RWPE2 (cell line): ENCODE measurements at regions not wholly inside any gene's neighbourhood (a gene's known extent, or its start where the extent isn't known, plus 50 kb on each side); places are given as distances from the start of the nearest gene placed in this dataset.

Experiments used
- ATAC-seq: fragments of 200-7000 bp; cut with Tn5 transposase; 3 replicates; pipeline ENCODE4 v1.9.1; 2021; ENCODE audit warnings: low read depth
- DNase-seq: peaks from one replicate; pipeline ENCODE4 v3.0.0-alpha.2; 2020; ENCODE audit warnings: low spot score
- H3K27ac ChIP-seq: fragments of 450-650 bp; 2 replicates; pipeline ENCODE4 v1.5.1; 2017; ENCODE audit warnings: mild to moderate bottlenecking; ENCODE audit not compliant: poor library complexity, severe bottlenecking
- H3K27me3 ChIP-seq: fragments of 250-450 bp; sonication (Bioruptor Pico); 2 replicates; pipeline ENCODE4 v1.5.1; 2021; ENCODE audit warnings: mild to moderate bottlenecking, moderate library complexity; ENCODE audit not compliant: insufficient read depth, poor library complexity, severe bottlenecking
- H3K36me3 ChIP-seq: fragments of 250-450 bp; sonication (Bioruptor Pico); 2 replicates; pipeline ENCODE4 v1.5.1; 2020; ENCODE audit warnings: low read depth, mild to moderate bottlenecking, moderate library complexity
- H3K4me1 ChIP-seq: fragments of 250-450 bp; sonication (Bioruptor Pico); 2 replicates; pipeline ENCODE4 v1.5.1; 2021; ENCODE audit warnings: mild to moderate bottlenecking, moderate library complexity; ENCODE audit not compliant: insufficient read depth, poor library complexity, severe bottlenecking
- H3K4me3 ChIP-seq: fragments of 250-450 bp; sonication (Bioruptor Pico); 2 replicates; pipeline ENCODE4 v1.5.1; 2021; ENCODE audit warnings: mild to moderate bottlenecking, moderate library complexity; ENCODE audit not compliant: severe bottlenecking
- H3K9me3 ChIP-seq: fragments of 250-450 bp; sonication (Bioruptor Pico); 2 replicates; pipeline ENCODE4 v1.5.1; 2021; ENCODE audit warnings: mild to moderate bottlenecking, moderate library complexity; ENCODE audit not compliant: severe bottlenecking
- TF ChIP-seq, protein P1 (sequence below): fragments of 450-650 bp; IDR thresholded peaks from one replicate; pipeline ENCODE4 v1.5.1; 2017; ENCODE audit warnings: mild to moderate bottlenecking, moderate library complexity; ENCODE audit not compliant: poor library complexity, severe bottlenecking

DNA sequence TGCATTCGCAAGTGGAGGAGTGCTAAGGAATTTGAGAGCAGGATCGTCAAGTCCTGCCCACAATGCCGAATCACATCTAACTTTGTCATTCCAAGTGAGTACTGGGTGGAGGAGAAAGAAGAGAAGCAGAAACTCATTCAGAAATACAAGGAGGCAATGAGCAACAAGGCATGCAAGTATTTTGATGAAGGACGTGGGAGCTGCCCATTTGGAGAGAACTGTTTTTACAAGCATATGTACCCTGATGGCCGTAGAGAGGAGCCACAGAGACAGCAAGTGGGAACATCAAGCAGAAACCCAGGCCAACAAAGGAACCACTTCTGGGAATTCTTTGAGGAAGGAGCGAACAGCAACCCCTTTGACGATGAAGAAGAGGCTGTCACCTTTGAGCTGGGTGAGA lies 100.2 kb upstream of the MED14 start:
- DNase-seq (no peak), ATAC-seq (no peak)
- H3K4me1 ChIP-seq: no peaks in the 10 kb centered on the region
- no peaks in the 10 kb centered on the region for H3K36me3 ChIP-seq
- H3K9me3 ChIP-seq: no peaks in the 10 kb centered on the region
- no peak overlapping the region for H3K4me3 ChIP-seq
- no peak overlapping the region for H3K27ac ChIP-seq
- no peaks in the 10 kb centered on the region for H3K27me3 ChIP-seq
- TF ChIP-seq, protein P1, sequence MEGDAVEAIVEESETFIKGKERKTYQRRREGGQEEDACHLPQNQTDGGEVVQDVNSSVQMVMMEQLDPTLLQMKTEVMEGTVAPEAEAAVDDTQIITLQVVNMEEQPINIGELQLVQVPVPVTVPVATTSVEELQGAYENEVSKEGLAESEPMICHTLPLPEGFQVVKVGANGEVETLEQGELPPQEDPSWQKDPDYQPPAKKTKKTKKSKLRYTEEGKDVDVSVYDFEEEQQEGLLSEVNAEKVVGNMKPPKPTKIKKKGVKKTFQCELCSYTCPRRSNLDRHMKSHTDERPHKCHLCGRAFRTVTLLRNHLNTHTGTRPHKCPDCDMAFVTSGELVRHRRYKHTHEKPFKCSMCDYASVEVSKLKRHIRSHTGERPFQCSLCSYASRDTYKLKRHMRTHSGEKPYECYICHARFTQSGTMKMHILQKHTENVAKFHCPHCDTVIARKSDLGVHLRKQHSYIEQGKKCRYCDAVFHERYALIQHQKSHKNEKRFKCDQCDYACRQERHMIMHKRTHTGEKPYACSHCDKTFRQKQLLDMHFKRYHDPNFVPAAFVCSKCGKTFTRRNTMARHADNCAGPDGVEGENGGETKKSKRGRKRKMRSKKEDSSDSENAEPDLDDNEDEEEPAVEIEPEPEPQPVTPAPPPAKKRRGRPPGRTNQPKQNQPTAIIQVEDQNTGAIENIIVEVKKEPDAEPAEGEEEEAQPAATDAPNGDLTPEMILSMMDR: no peak

DNA sequence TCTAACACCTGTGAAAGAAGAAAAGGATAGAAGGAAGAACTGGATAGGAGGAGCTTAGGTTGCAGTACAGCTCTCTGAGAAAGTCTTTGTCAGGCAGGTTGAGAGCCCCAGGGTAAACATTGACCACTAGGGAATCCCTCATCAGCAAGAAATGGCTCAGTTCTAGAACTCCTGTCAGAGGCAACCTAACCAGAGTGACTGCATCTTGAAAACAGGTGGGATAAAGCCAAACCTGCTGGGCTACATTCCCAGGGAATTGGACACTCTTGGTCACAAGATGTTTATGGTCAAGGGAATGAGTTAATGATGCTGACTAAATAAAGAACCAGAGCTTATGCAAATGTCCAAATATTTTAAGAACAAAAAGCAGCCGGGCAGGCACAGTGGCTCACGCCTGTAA lies 108.3 kb upstream of the MED14 start:
- TF ChIP-seq, protein P1: no peak
- H3K27ac ChIP-seq: no peak overlapping the region
- no peaks in the 10 kb centered on the region for H3K4me1 ChIP-seq
- H3K27me3 ChIP-seq: no peaks in the 10 kb centered on the region
- DNase-seq (no peak), ATAC-seq (no peak)
- no peaks in the 10 kb centered on the region for H3K36me3 ChIP-seq
- no peaks in the 10 kb centered on the region for H3K9me3 ChIP-seq
- H3K4me3 ChIP-seq: no peak overlapping the region

DNA sequence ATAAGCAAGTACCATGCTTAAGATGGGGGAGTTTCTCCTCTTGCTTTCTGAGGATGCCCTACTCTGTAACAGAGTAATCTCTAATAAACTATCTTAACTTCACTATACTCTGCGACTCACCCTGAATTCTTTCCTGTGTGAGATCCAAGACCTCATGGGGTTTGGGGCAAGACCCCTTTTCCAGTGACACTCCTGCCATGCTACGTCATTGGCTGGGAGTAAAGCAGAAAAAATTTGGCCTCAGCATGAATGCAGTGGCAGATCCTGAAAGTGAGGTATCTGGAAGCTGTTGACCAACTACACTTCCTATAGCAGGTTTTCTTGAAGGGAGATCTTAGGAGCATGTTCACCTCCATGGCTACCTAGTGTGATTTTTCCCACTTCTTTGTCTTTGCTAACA lies 109.1 kb upstream of the MED14 start:
- Histone ChIP-seq H3K4me1 (no peaks in the 10 kb centered on the region), H3K27ac (no peak overlapping the region), H3K27me3 (no peaks in the 10 kb centered on the region), H3K9me3 (no peaks in the 10 kb centered on the region), H3K4me3 (no peak overlapping the region), H3K36me3 (no peaks in the 10 kb centered on the region)
- ATAC-seq (no peak), DNase-seq (no peak)
- TF ChIP-seq, protein P1: no peak

DNA sequence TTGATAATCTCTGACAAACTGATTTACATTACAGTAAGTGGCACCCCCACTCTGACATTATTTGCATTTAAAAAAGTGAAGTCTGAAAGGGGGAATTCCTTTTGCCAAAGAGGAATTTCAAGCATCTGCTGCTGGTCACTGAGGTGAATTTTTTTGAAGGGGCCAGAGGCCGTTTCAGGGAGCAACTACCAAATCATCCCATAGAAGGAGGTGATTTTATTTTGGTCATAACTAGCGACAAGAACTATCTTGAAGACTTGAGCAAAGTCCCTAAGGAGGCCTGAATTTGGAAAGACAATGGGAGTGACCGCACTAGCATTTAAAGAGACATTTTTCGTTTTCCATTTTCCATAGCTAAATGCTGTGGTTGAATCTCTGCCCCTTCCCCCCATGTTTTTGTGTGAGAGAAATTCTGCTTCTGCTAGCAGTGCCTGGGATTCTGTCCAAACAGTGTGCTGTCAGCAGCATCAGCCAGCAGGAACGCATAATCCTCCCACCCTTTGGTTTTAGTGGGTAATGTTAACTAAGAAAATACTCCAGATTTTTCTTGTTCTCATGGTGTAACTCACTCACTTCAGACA lies 110.1 kb upstream of the MED14 start:
- Histone ChIP-seq H3K27me3 (no peaks in the 10 kb centered on the region), H3K36me3 (no peaks in the 10 kb centered on the region), H3K27ac (no peak overlapping the region), H3K4me3 (no peak overlapping the region), H3K4me1 (no peaks in the 10 kb centered on the region), H3K9me3 (no peaks in the 10 kb centered on the region)
- no peak for ATAC-seq
- TF ChIP-seq, protein P1: no peak
- DNase-seq: no peak

DNA sequence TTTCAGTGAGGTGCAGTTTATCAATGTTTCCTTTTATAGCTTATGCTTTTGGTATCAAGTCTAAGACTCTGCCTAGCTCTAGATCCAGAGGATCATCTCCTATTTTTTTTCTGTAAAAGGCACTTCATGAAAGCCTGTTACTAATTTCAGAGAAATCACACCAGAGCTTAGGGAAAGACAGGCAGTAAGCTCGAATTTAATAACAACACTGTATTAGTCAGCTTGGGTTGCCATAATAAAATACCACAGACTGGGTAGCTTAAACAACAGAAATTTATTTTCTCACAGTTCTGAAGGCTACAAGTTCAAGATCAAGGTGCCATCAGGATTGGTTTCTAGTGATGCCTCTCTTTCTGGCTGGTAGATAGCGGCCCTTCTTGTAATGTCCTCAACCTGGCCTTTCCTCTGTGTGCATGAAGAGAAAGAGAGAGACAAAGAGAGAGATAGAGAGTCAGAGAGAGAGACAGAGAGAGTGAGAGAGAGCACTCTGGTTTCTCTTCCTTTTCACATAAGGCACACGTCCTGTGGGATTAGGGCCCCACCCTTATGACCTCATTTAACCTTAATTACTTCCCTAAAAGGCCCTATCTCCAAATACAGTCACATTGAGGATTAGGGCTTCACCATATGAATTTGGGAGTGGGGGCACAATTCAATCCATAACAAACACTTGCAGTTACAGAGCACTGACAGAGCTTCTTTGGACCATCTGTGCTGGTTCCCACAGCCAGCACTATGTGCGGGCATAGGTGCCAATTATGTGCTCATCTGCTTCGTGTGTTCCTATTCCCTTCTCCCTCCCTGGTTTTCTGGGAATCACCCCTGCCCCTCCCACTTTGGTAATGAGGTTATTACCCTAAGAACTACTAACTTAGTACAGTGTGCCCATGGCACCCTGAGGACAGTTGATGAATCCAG lies 114.8 kb upstream of the MED14 start:
- Histone ChIP-seq H3K9me3 (no peaks in the 10 kb centered on the region), H3K36me3 (no peaks in the 10 kb centered on the region), H3K27ac (no peak overlapping the region), H3K27me3 (no peaks in the 10 kb centered on the region), H3K4me1 (no peaks in the 10 kb centered on the region), H3K4me3 (no peak overlapping the region)
- TF ChIP-seq, protein P1: no peak
- ATAC-seq: no peak
- no peak for DNase-seq
